ENCODE measurements at regions not wholly inside any gene's neighbourhood (a gene's known extent, or its start where the extent isn't known, plus 50 kb on each side); places are given as distances from the start of the nearest gene placed in this dataset.

DNA sequence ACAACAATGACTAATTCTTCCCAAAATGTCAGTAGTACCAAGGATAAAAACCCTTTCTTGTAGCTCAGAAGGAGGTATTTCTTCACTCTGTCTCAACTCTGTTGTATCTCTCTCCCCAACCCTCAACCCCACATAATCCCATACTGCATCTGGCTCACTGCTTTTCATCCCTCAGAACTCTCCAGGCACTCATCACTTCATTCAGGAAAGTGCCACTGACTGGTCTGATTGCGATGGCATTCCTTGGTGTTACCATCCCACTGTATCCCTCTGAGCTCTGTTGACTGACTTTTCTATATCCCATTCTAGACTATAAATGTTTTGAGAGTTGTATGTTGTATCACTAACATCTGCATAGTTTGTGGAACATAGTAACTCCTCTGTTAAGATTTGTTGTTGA, 483.5 kb upstream of the ADGRL2 start:
- H3K27me3 ChIP-seq (replicated peaks; ENCODE audit: insufficient read depth) = no peaks in the 10 kb centered on the region
- H3K9me3 ChIP-seq = no peaks in the 10 kb centered on the region
- no peak for DNase-seq (ENCODE audit: low spot score)
- no peak overlapping the region for H3K27ac ChIP-seq
- 94% methylated on average over 1 of the region's 1 CpG for WGBS
- TF ChIP-seq POLR2A (IDR thresholded peaks at IDR 0.05) = no peak
- TF ChIP-seq, protein P1, sequence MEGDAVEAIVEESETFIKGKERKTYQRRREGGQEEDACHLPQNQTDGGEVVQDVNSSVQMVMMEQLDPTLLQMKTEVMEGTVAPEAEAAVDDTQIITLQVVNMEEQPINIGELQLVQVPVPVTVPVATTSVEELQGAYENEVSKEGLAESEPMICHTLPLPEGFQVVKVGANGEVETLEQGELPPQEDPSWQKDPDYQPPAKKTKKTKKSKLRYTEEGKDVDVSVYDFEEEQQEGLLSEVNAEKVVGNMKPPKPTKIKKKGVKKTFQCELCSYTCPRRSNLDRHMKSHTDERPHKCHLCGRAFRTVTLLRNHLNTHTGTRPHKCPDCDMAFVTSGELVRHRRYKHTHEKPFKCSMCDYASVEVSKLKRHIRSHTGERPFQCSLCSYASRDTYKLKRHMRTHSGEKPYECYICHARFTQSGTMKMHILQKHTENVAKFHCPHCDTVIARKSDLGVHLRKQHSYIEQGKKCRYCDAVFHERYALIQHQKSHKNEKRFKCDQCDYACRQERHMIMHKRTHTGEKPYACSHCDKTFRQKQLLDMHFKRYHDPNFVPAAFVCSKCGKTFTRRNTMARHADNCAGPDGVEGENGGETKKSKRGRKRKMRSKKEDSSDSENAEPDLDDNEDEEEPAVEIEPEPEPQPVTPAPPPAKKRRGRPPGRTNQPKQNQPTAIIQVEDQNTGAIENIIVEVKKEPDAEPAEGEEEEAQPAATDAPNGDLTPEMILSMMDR (IDR thresholded peaks at IDR 0.05) = no peak
- no peak for TF ChIP-seq POLR2AphosphoS5 (IDR thresholded peaks at IDR 0.05)
- H3K4me1 ChIP-seq (replicated peaks) = no peaks in the 10 kb centered on the region
- H3K4me3 ChIP-seq = no peak overlapping the region
- H3K36me3 ChIP-seq = no peaks in the 10 kb centered on the region
- intact Hi-C loops (cut with DNase I) = no loop called here

DNA sequence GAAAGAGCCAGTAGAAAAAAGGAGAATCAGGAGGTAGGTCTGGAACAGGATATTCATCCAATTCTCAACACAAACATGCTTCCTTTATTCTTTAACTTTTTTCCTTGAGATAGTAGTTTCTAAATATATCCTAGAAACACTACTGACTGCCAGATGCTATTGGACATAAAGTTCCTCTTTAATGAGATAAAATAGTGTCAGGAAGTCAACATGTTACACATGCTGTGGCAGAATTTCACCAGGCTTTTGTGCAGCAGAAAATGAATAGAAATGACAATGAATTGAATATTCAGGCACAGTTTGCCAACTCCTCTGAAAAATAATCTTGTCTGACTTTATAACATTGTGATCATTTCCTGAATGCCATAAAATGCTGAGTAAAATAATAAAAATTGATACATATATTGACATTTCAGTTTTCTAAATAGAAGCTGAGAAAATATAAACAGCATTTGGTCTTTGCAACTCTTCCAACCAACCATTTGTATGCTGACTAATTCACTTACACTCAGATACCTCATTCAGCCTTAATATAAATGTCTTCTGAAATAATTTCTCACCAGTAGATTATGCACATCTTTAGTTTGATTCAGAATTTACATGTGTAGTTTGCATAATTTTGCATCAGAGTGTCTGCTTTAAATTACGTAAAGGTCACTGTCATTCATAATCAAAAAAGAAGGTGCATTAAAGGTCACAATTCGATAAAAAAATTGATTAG, 486.1 kb upstream of the ADGRL2 start:
- TF ChIP-seq POLR2A (IDR thresholded peaks at IDR 0.05) (no peak), POLR2AphosphoS5 (IDR thresholded peaks at IDR 0.05) (no peak)
- TF ChIP-seq, protein P1 (IDR thresholded peaks at IDR 0.05) = no peak
- H3K27me3 ChIP-seq (replicated peaks; ENCODE audit: insufficient read depth) = no peaks in the 10 kb centered on the region
- 90% methylated on average over 2 of the region's 2 CpGs for WGBS
- H3K36me3 ChIP-seq = no peaks in the 10 kb centered on the region
- no peak overlapping the region for H3K27ac ChIP-seq
- intact Hi-C loops (cut with DNase I) = no loop called here
- no peak for DNase-seq (ENCODE audit: low spot score)
- H3K9me3 ChIP-seq = no peaks in the 10 kb centered on the region
- no peaks in the 10 kb centered on the region for H3K4me1 ChIP-seq (replicated peaks)
- H3K4me3 ChIP-seq = no peak overlapping the region

DNA sequence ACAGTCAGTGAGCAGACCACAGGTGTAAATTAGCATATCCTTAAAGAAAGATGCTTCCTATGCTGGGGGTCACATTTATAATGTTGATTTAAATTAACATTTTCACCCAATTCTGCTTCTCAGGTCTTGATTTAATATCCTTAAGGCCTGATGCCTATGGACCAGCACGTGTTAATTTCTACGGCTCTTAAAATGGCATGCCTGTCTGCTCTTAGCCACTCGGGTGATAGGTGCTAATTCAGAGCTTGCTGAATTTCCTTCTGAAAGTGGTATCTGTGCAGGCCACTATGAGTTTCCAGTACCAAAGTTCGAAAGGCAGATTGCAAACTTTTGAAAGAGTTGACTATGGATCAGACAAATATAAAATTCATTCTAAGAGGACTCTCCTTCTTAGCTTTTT, 487.4 kb upstream of the ADGRL2 start:
- H3K4me3 ChIP-seq = no peak overlapping the region
- WGBS = 87% methylated on average over 4 of the region's 4 CpGs
- TF ChIP-seq POLR2AphosphoS5 (IDR thresholded peaks at IDR 0.05) (no peak), POLR2A (IDR thresholded peaks at IDR 0.05) (no peak)
- TF ChIP-seq, protein P1 (IDR thresholded peaks at IDR 0.05) = no peak
- H3K36me3 ChIP-seq = no peaks in the 10 kb centered on the region
- no peaks in the 10 kb centered on the region for H3K27me3 ChIP-seq (replicated peaks; ENCODE audit: insufficient read depth)
- no peaks in the 10 kb centered on the region for H3K4me1 ChIP-seq (replicated peaks)
- no peaks in the 10 kb centered on the region for H3K9me3 ChIP-seq
- H3K27ac ChIP-seq = no peak overlapping the region
- no peak for DNase-seq (ENCODE audit: low spot score)
- intact Hi-C loops (cut with DNase I) = no loop called here

DNA sequence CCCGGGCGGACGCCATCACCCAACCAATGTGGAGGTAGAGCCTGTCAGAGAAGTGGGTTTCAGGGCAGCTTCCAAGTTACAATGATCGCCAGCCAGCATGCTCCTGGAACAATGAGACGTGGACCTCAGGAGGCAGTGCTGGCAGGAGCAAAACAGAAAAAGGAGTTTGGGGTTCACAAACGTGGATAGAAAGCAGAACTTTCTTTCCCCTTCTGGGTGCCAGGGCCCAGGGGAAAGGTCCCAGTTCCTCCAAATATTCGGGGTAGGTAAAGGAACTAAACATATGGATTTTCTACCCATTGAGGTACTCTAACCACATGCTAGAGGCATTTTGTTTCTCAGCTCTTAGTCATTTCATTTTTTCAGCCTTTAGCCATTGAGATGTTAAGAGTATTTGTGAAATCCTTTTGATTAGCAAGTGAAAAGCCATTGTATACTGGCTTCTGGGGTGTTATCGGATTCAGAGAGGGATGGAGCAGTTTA, 488.4 kb upstream of the ADGRL2 start:
- 93% methylated on average over 8 of the region's 8 CpGs for WGBS
- no peaks in the 10 kb centered on the region for H3K36me3 ChIP-seq
- H3K9me3 ChIP-seq = no peaks in the 10 kb centered on the region
- H3K4me3 ChIP-seq = no peak overlapping the region
- no peak for TF ChIP-seq POLR2A (IDR thresholded peaks at IDR 0.05)
- TF ChIP-seq, protein P1 (IDR thresholded peaks at IDR 0.05) = no peak
- TF ChIP-seq POLR2AphosphoS5 (IDR thresholded peaks at IDR 0.05) = no peak
- intact Hi-C loops (cut with DNase I) = no loop called here
- no peaks in the 10 kb centered on the region for H3K4me1 ChIP-seq (replicated peaks)
- H3K27ac ChIP-seq = no peak overlapping the region
- no peak for DNase-seq (ENCODE audit: low spot score)
- H3K27me3 ChIP-seq (replicated peaks; ENCODE audit: insufficient read depth) = no peaks in the 10 kb centered on the region

DNA sequence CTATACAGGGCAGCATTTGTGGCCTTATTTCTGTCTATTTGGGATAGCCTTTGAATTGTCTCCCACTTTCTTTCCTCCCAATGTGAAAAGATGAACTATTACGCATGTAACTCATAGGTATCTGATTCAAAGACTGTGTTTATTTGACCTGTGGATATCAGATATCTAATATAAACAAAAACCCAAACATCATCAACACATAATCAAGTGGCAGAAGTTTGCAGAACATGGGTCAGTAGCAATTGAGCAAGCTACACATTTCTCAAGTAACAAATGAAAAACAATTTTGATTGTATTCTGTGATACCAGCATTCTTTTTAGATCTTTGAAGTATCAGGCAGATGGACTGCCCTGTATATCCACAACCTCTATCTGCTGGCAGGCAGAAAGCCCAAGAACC, 490.5 kb upstream of the ADGRL2 start:
- 96% methylated on average over 1 of the region's 1 CpG for WGBS
- intact Hi-C loops (cut with DNase I) = no loop called here
- no peaks in the 10 kb centered on the region for H3K9me3 ChIP-seq
- H3K36me3 ChIP-seq = no peaks in the 10 kb centered on the region
- no peak overlapping the region for H3K27ac ChIP-seq
- TF ChIP-seq POLR2AphosphoS5 (IDR thresholded peaks at IDR 0.05) (no peak), POLR2A (IDR thresholded peaks at IDR 0.05) (no peak)
- TF ChIP-seq, protein P1 (IDR thresholded peaks at IDR 0.05) = no peak
- no peak overlapping the region for H3K4me3 ChIP-seq
- H3K27me3 ChIP-seq (replicated peaks; ENCODE audit: insufficient read depth) = no peaks in the 10 kb centered on the region
- no peaks in the 10 kb centered on the region for H3K4me1 ChIP-seq (replicated peaks)
- DNase-seq (ENCODE audit: low spot score) = no peak

Measured in prostate gland (tissue), 2 donors.